Tibial nerve (tissue), 3 donors: ENCODE measurements at regions not wholly inside any gene's neighbourhood (a gene's known extent, or its start where the extent isn't known, plus 50 kb on each side); places are given as distances from the start of the nearest gene placed in this dataset.

Experiments
- CTCF ChIP-seq, 5 experiments: fragments of 200-600 bp in 3 of 5; fragments of 450-650 bp in 2 of 5; sonication (generic) in 3 of 5; IDR thresholded peaks; one replicate each; pipeline ENCODE4 v1.5.1; 2016 to 2019; ENCODE audit warnings: antibody characterized with exemption in 5 of 5, mild to moderate bottlenecking in 3 of 5, moderate library complexity in 2 of 5
- POLR2A ChIP-seq, 2 donors: fragments of 450-650 bp; IDR thresholded peaks; one replicate each; pipeline ENCODE4 v1.6.1; 2017; ENCODE audit warnings: antibody characterized with exemption in 2 of 2, mild to moderate bottlenecking in 2 of 2, moderate library complexity in 2 of 2

GRCh38 chr12:89157413-89157812 is 194.9 kb downstream of the DUSP6 start:
- TF ChIP-seq POLR2A (IDR thresholded peaks at IDR 0.05) (no peak), CTCF (IDR thresholded peaks at IDR 0.05) (no peak)
